HG03520 (cell line): ENCODE measurements at regions not wholly inside any gene's neighbourhood (a gene's known extent, or its start where the extent isn't known, plus 50 kb on each side); places are given as distances from the start of the nearest gene placed in this dataset.
"Not testable (repeated sequence)": the region's sequence is repeated elsewhere in the genome, so short reads cannot be mapped to it uniquely, and the experiment has no call there.

Experiments used
- ATAC-seq: cut with Tn5 transposase; IDR thresholded peaks from one replicate; pipeline ENCODE4 v1.9.1; 2021; ENCODE audit warnings: mild to moderate bottlenecking, moderate library complexity; ENCODE audit not compliant: unreplicated experiment

DNA sequence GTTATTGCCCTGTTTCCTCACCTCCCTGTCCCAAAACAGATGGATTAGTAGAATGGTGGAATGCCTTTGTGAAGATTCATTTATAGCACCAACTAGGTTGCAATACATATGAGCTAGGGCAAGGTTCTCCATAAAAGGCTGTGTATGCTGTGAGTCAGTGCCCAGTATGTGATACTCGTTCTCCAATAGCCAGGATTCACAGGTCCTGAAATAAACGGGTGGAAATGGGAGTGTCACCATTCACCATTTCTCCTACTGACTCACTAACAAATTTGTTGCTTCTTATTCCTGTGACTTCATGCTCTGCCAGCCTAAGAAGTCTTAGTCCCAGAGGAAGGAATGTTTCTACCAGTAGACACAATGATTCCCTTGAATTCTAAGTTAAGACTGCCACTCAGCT lies 1745.4 kb downstream of the SLITRK1 start:
- ATAC-seq, result no peak

DNA sequence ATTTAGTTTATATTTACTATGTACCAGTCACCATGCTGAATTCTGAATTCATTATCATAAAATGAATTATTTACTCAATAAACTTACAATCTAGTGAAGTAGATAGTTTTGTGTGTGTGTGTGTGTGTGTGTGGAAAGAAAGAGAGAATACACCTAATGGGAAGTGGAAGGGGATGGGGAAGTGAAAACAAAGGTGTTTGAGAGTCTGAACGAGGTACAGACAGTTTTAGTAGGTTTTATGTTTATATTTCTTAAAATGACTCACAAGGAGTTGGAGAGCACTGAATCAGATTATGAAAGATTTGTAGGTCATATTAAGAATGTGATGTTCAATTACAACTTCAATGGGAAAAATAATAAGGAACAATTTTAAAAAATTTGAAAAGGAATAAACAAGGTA lies 1753.0 kb downstream of the SLITRK1 start:
- no peak for ATAC-seq

DNA sequence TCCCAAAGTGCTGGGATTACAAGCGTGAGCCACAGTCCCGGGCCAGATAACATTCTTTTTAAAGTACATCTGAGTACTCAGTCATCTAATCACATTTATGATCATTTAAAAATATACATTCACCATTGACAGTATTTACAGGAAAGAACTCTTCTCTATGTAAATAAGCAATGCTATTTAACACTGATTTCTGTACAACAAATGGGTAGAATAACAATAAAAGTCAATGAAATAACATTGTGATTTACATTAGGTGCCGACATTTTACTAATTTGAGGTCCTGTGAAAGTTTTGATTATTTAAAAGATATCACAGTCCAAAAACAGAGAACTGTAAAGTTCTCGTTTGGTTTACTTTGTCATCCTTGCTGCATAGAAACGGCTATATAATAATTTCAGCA lies 1763.7 kb downstream of the SLITRK1 start:
- ATAC-seq, result no peak

DNA sequence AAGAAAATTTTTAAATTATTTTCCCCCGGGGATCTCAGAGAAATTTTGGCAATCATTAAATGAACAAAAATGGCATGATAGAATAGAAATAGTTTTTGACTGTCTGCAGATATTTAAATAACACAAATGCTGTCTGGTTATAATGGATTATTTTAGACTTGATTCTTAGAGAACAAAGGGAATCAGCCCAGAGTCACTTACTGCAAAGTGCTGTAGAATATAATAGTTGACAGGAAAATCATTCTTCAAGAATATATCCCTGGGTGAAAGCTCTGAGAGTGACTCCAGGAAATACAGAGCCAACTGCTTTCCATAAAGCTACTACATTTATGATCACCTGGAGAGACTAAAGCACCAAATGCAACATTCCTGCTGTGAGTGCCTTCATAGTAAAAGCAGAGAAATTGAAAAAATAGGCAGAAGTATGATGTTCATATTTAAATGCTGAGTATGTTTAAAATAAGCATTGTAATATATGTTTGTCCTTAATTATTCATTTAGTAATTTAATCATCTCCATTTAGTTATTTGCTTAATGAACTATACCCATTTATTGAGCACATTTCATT lies 1765.8 kb downstream of the SLITRK1 start:
- ATAC-seq, result no peak

DNA sequence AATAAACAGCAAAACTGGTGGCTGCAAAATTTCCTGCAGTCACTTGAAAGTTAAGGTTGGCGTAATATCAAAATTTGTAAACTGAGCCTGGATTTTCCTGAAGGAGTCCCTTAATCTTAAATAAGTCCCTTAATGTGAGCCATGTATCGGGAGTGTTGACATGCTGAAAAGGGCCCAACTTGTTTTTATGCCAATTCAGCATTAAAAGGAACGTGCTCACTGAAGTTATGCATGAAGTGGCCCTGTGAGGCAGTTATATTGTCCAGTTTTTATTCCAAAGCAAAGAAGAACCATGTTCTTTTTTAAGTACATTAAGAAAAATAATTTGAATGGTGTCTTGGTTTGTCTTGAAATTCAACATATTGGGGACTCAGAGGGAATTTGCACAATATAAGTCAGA lies 1766.9 kb downstream of the SLITRK1 start:
- ATAC-seq, result no peak

DNA sequence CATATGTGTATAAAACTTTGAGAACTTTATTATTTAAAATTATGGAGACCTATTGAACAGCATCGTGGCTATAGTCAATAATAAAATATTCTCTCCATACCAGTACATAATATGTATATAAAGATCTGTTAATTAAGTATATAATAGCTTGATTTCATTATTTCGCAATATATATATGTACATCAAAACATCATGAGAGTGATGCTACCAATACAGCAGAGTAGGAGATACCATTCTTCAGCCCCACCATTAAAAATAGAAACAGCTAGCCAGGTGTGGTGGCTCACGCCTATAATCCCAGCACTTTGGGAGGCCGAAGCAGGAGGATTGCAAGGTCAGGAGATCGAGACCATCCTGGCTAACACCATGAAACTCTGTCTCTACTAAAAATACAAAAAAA lies 1755.3 kb upstream of the SPRY2 start:
- no peak for ATAC-seq

DNA sequence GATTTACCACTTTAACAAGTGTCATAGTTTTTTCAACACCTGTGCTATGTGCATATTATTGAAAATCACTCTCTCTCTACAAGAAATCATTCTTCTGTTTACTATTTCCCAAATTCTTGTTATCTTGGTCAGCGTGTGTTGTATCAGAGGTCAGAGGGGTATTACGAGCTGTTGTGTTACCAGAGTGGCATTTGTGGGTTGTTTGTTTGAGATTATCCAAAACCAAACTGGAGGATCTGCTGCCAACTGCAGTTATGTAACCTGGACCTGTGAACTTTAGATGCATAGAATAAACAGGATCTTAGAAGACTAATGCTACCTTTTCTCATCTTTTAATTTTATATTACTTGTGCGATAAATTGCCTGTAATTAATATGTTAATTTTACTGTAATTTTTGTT lies 1751.4 kb upstream of the SPRY2 start:
- no peak for ATAC-seq

DNA sequence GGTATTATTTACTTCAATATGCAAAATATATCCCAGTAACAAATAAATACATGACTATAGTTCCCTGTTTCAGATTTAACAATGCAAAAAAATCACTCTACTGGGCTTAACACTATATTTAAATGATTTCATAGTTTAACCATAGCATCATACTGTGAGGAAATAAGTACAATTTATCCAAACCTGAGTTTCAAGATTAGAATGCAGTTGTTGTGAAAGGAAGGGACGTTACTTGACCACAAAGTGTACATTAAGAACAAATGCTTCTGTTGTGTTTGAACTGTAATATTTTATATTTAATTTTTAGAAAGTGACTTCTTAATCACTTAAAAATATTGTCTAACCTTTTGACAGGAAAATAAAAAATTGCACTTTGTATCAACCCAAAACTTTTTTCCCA lies 1747.9 kb upstream of the SPRY2 start:
- ATAC-seq, result no peak

DNA sequence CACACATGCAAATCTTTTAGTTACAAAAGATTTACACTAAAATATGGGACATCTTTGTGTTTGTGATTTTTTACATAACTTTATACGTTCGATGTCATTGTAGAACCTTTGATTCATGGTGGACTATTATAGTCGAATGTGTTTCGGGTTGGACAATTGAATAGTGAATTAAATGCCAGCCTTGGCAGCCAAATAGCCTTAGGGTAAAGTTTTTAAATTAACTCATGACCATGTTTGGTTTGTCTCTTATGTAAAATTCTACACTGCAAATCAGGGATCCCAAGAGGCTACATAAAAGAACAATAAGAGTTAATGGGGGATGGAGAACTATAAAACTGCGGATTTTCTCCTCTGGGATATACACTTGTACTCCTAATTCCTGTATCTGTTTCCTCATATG lies 1735.6 kb upstream of the SPRY2 start:
- no peak for ATAC-seq

DNA sequence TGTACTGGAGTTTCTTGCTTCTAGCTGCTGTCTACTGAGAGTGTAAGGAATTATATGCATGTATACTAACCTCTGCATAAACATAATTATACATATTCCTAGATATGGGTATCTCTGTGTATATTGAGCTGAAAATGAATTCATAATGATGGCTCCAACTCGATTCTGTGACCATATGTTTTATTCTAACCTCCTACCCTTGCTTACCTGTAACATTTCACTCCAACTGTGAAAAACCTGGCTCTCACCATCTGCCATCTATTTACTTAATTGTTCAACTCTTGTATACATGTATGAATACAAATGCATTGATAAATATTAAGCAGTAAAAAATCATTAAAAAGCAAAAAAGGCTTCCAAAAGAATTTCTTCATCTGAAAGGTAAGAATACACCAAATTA lies 1729.5 kb upstream of the SPRY2 start:
- ATAC-seq, result no peak

DNA sequence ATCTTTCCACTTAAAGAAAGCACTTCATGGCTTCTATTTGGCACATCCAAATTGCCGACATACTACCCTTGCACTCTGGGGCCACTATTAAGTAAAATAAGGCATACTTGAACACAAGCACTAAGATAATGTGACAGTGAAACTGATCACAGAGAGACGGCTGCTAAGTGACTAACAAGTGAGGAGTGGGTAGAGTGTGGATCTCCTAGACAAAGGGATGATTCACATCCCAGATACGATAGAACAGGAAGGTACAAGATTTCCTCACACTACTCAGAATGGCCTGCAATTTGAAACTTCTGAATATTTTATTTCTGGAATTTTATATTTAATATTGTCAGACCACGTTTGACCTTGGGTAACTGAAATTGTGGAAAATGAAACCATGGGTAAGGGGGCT lies 1721.8 kb upstream of the SPRY2 start:
- no peak for ATAC-seq

DNA sequence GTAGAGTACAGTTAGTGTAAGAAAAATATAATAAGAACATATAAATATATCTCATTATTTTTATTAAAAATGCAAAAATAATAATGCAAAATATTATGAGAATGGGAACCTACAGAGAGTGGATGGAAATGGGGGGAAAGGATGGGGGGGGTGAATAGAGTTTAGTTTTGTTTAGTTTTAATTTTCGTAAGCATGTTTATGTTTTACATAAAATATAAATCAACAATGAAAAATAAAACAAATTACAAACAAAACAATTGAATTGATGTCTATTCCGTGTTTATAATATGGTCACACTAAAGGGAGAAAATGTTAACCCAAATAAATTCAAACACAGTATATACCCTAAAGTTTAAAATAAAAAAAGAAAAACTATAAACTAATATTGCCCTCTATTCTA lies 1717.4 kb upstream of the SPRY2 start:
- ATAC-seq, result no peak

DNA sequence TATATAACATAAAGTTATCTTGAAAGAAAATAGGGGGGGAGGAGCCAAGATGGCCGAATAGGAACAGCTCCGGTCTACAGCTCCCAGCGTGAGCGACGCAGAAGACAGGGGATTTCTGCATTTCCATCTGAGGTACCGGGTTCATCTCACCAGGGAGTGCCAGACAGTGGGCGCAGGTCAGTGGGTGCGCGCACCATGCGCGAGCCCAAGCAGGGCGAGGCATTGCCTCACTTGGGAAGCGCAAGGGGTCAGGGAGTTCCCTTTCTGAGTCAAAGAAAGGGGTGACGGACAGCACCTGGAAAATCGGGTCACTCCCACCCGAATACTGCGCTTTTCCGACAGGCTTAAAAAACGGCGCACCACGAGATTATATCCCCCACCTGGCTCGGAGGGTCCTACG lies 1704.4 kb upstream of the SPRY2 start:
- ATAC-seq, result not testable (repeated sequence)

DNA sequence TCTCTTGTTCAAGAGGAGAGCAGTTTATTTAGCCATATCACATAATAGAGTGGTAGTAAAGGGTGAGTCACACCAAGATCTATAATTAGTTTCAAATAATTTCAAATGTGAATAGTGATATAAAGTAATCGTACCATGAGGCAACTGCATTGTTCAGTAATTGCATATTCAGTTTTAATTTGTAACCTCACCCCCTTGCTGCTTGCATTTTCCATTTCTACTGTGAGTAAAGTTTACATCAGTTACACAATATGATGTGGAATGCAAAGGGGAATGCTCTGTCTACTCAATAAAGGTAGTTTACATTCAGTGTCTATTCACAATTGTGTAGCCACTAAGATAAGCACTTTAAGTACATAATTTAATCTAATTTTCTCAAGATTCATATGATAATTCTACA lies 1695.7 kb upstream of the SPRY2 start:
- no peak for ATAC-seq

DNA sequence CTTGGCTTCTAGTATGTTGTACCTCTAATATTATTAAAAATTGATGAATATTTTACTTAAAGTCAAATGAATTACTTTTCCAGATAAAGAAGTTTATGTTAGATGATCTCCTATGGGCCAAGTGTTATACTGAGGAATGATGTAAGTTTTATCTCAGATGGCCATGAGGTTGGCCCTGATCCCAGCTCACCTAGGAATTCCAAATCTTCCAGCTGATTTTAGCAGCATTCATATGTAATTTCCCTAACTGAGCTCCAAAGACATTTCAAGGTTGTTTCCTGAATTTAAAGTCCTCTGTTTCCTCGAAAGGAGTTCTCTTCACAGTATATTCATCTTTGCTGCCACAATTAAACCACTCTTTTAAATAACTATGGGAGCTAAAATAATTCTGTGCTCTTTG lies 1670.4 kb upstream of the SPRY2 start:
- ATAC-seq, result no peak

DNA sequence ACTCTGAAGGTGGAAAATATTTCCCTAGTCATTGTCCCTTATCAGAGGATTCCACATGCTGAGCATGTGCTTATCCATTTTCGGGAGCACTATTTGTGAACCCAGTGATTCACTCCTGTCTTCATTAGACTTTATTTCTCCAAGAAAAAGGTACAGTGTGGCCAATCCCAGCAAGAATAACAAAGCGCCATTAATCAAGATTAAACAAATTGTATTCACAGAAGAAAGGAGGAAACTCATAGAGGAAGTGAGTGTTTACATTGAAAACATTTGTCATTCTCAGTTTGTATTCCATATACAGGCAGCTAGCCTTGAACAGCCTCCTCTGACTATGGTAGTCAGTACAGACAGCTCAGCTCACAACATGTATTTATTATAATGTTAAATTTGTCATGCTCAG lies 1669.9 kb upstream of the SPRY2 start:
- no peak for ATAC-seq

DNA sequence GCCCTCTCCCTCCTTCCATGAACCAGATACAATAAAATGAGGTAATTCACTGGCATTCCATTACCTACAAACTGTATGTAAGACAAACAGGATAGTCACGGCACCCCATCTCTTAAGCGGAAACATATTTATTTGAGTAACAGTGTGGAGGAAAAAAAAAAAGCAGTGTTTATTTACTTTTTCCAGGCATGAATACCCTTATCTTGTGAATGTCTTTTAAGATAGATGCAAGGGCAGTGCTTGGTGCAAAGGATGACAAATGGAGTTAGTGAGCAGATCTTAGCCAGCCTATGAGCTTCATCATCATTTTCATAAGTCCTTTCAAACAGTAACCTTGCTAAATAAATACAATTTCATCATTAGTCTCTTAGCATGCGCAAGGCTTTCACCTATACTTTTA lies 1661.8 kb upstream of the SPRY2 start:
- ATAC-seq, result no peak

DNA sequence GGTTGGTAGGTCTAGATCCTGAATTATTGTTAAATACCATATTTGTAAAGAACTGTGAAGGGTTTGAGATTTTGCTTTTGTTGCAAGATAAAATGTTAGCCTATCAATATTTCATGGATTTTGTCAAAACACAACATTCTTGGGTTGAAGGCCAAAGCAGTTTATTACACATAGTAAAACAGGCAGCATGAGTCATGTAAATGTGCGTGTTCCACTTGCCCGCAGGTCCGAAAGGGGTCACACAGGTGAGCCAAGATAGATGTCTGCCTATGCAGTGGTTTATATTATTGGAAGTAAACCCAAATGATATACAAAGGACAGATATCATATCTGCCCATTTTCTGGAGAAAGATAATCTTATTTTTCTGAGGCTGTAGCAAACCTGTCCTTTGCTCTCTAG lies 1654.4 kb upstream of the SPRY2 start:
- ATAC-seq, result no peak

DNA sequence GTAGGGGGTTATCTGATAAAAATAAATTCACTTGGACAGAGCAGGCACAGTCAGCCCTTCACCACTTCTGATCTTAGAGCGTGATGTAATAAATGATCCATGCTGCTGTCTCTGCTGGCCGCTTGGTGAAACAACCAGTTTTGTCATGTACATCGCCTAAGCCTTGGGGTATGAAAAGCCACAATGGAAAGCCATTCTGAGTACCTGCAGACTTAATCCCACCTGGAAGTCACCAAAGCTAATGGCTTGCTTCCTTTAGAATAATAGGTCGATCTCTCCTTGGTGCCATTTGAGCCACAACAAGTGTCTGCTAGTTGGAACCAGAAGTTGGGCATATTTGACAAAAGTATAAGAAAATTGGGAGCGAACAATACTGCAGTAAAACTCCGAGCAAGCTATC lies 1649.7 kb upstream of the SPRY2 start:
- no peak for ATAC-seq

DNA sequence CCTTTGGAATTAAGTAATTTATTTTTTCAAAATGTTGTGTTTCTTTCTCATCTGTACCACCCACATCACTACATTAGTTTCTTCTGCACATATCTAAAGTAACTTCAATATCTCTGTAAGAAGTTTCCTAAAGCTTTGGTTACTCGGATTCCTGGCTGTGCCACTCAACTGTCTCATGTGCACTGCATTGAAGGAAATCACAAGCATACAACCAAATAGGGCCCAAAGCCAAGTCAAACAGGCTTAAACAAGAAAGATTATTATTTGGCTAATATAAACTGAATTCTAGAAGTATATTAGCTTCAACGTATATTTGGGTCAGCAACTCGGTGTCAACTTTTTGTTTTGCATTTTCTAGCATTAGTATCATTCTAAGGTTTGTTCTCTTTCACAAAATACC lies 1647.6 kb upstream of the SPRY2 start:
- no peak for ATAC-seq

DNA sequence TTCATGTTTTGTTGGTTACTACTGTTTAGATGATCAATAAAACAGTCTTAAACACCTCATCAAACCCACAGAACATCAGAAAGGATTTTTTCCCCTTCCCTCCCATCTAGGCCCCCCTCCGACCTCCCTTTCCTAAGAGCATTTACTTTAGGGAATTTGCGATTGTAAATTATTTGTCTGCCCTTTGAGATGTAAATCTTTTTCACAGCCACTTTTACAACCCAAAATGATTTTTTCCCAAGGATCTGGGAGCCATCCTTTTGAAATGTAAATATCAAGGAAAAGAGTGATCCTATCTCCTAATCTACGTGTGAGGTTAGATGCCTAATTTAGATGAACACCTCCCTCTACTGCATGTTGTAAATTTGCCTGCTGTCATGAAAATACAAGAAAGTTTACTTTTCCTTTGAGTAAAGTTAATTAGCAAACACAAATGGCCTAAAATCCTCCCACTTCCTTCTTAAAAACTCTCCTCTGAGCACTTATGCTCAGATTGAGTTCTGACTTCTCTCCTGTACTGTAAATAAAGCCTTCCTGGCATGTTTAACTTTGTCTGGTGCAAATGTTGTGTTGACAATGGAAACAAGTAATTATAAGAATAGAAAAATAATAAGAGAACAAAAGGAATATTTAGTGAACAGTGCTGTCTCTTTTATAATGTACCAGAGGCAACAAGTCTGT lies 1646.9 kb upstream of the SPRY2 start:
- no peak for ATAC-seq

DNA sequence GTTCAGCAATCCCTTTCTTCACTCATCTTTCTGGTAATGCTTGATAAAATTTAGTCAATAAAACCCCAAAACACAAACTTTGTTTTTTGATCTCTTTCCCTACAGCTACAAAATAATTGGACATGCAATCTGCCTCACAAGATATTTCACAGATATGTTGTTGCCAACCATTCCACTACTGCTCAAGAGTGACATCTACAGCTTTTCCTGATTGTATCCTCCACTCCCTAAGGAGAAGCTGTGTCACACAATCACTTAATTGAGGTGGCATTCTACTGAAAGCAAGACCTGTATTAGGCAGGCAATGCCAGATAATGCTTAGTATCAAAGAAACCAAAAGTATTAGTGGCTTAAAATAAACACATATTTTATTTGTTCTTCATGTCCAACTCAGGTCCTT lies 1646.2 kb upstream of the SPRY2 start:
- no peak for ATAC-seq

DNA sequence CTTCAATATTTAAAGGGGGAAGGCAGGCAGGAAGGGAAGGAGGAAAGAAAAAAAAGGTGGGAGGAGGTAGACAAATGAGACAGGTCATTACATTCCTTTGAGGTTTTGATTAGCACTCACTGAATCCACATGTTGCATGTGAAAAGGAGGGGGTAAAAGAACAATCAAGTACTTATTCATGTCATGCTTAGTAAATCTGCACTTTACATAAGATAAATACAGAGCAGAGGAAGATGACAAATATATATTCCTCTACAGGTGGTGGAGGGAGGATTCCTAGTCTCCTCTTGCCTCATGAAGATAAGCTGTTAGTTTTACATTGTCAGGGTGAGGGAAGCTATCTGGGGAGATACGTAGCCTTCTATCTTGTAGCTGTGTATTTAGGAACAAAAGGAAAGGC lies 1645.4 kb upstream of the SPRY2 start:
- ATAC-seq, result no peak
